Natural killer cell (primary cell): ENCODE measurements at regions not wholly inside any gene's neighbourhood (a gene's known extent, or its start where the extent isn't known, plus 50 kb on each side); places are given as distances from the start of the nearest gene placed in this dataset.

ENCODE experiments used
- ATAC-seq, 3 donors: fragments of 150-1000 bp in 2 of 3; fragments of 200-7000 bp in 1 of 3; cut with Tn5 transposase; 1 replicate in 1 of 3; 2 replicates in 2 of 3; pipeline ENCODE4 v1.10.0; 2021; ENCODE audit warnings: mild to moderate bottlenecking in 2 of 3, moderate library complexity in 2 of 3
- DNase-seq, 2 donors: peaks; one replicate each; pipeline versions ENCODE4 v3.0.0 to v3.0.0-alpha.2; 2013 to 2021; ENCODE audit warnings: mixed read lengths in 1 of 2
- H3K27ac ChIP-seq: one replicate; pipeline ENCODE4 v1.5.1; 2013; ENCODE audit warnings: mild to moderate bottlenecking, low read length
- H3K27me3 ChIP-seq: one replicate; pipeline ENCODE4 v1.6.1; 2013; ENCODE audit warnings: low read length; ENCODE audit not compliant: control insufficient read depth, insufficient read depth
- H3K36me3 ChIP-seq: one replicate; pipeline ENCODE4 v1.6.1; 2013; ENCODE audit warnings: low read length; ENCODE audit not compliant: control insufficient read depth, insufficient read depth
- H3K4me1 ChIP-seq: one replicate; pipeline ENCODE4 v1.6.1; 2013; ENCODE audit warnings: low read length; ENCODE audit not compliant: control insufficient read depth, insufficient read depth
- H3K4me3 ChIP-seq: one replicate; pipeline ENCODE4 v1.5.1; 2013; ENCODE audit warnings: low read length
- H3K9me3 ChIP-seq: one replicate; pipeline ENCODE4 v1.6.1; 2013; ENCODE audit warnings: low read length; ENCODE audit not compliant: control insufficient read depth, insufficient read depth
- H3K27ac Mint-ChIP-seq, 2 donors: one replicate each; pipeline ENCODE4 v1.8.0; 2022; ENCODE audit warnings: mild to moderate bottlenecking in 2 of 2, mixed read lengths in 2 of 2, moderate library complexity in 1 of 2
- H3K27me3 Mint-ChIP-seq, 2 donors: one replicate each; pipeline ENCODE4 v1.8.0; 2022; ENCODE audit warnings: low read depth in 2 of 2, mixed read lengths in 2 of 2
- H3K36me3 Mint-ChIP-seq: one replicate; pipeline ENCODE4 v1.8.0; 2022; ENCODE audit warnings: mixed read lengths
- H3K4me1 Mint-ChIP-seq, 2 donors: one replicate each; pipeline ENCODE4 v1.8.0; 2022; ENCODE audit warnings: mixed read lengths in 2 of 2
- H3K4me3 Mint-ChIP-seq: one replicate; pipeline ENCODE4 v1.8.0; 2022; ENCODE audit warnings: mild to moderate bottlenecking, moderate library complexity, mixed read lengths
- H3K9me3 Mint-ChIP-seq, 2 donors: one replicate each; pipeline ENCODE4 v1.8.0; 2022; ENCODE audit warnings: mixed read lengths in 2 of 2
- WGBS: methylation state at CpG from one replicate; pipeline ENCODE4 v1.1.7; 2013; ENCODE audit warnings: missing lambda C conversion rate; ENCODE audit not compliant: insufficient coverage; 5-methylcytosine and 5-hydroxymethylcytosine counted together
- intact Hi-C: fragments of 100-400 bp; cut with micrococcal nuclease; formaldehyde crosslinking; loops from one replicate; pipeline ENCODE4 v1.14.2; 2022
- TF ChIP-seq, protein P1 (sequence below): fragments of 200-600 bp; IDR thresholded peaks from one replicate; pipeline ENCODE4 v1.8.0; 2022; ENCODE audit warnings: antibody characterized with exemption

DNA sequence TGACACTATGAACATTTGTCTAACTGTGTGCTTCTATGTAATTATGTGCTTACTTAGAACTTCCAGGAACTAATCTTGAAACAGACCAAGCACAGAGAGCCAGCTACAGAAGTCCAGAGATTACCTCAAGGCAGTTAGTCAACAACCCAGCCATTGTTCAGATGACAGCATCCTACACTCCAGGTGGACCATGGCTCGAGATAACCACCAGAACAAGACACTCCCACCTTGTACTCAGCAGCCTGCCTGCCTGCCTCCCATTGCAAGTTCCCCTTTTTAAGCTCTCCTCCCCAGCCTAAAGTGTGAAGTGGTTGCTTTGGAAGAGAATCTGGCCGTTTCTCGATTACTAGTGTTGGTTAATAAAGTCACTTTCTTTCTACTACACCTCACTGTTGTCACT is 1080.6 kb upstream of the LRRN3 start:
- Mint-ChIP-seq H3K27me3 (no peaks in the 10 kb centered on the region), H3K36me3 (peaks cover 5% of the 10 kb centered on the region), H3K27ac (no peak overlapping the region), H3K4me1 (no peaks in the 10 kb centered on the region), H3K4me3 (no peak overlapping the region), H3K9me3 (peaks cover 13 to 17% of the 10 kb centered on the region in 2 donors)
- 10% methylated on average over 1 of the region's 3 CpGs for WGBS
- Histone ChIP-seq H3K27ac (no peak overlapping the region), H3K4me3 (no peak overlapping the region), H3K27me3 (no peaks in the 10 kb centered on the region), H3K36me3 (no peaks in the 10 kb centered on the region), H3K9me3 (no peaks in the 10 kb centered on the region), H3K4me1 (no peaks in the 10 kb centered on the region)
- TF ChIP-seq, protein P1, sequence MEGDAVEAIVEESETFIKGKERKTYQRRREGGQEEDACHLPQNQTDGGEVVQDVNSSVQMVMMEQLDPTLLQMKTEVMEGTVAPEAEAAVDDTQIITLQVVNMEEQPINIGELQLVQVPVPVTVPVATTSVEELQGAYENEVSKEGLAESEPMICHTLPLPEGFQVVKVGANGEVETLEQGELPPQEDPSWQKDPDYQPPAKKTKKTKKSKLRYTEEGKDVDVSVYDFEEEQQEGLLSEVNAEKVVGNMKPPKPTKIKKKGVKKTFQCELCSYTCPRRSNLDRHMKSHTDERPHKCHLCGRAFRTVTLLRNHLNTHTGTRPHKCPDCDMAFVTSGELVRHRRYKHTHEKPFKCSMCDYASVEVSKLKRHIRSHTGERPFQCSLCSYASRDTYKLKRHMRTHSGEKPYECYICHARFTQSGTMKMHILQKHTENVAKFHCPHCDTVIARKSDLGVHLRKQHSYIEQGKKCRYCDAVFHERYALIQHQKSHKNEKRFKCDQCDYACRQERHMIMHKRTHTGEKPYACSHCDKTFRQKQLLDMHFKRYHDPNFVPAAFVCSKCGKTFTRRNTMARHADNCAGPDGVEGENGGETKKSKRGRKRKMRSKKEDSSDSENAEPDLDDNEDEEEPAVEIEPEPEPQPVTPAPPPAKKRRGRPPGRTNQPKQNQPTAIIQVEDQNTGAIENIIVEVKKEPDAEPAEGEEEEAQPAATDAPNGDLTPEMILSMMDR = no peak
- no peak for DNase-seq
- ATAC-seq = no peak
- intact Hi-C loops = no loop called here

DNA sequence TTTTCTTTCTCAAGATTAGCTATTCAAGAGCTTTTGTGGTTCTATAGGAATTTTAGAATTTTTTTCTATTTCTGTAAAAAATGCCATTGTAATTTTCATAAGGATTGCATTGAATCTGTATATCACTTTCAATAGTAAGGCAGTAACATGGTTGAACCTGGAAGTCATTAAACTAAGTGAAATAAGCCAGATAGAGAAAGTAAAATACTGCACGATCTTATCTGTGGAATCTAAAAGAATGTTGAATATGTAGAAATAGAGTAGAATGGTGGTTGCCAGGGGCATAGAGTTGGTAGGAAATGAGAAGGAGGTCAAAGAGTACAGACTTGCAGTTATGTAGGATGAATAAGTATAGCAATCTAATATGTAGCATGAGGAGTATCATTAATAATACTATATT is 1073.5 kb upstream of the LRRN3 start:
- Histone ChIP-seq H3K27ac (no peak overlapping the region), H3K9me3 (peaks cover 3% of the 10 kb centered on the region), H3K36me3 (no peaks in the 10 kb centered on the region), H3K4me1 (no peaks in the 10 kb centered on the region), H3K27me3 (no peaks in the 10 kb centered on the region), H3K4me3 (no peak overlapping the region)
- Mint-ChIP-seq H3K4me3 (no peak overlapping the region), H3K4me1 (no peaks in the 10 kb centered on the region), H3K27me3 (no peaks in the 10 kb centered on the region), H3K27ac (no peak overlapping the region), H3K9me3 (peaks cover 15 to 37% of the 10 kb centered on the region in 2 donors), H3K36me3 (peaks cover 17% of the 10 kb centered on the region)
- ATAC-seq (no peak), DNase-seq (no peak)
- 93% methylated on average over 1 of the region's 1 CpG for WGBS
- intact Hi-C loops = no loop called here
- TF ChIP-seq, protein P1 = no peak

DNA sequence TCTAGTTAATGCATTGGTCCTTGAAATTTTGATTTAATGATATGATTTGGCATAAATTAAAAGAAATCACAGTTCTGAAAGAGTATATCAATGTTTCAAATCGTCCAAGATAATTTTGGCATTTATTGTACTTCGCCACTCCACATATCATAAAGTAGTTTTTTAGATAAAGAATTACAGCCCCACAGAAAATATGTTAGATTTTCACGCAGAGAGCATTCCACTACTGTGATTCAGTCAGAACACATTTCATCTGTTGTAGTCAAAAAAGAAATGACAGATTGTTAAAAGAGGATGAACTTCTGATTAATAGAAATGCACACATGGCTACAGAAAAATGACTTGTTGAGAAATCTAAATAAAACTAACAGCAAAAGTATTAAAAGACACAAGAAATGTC is 1063.5 kb upstream of the LRRN3 start:
- intact Hi-C loops = no loop called here
- TF ChIP-seq, protein P1 = no peak
- Histone ChIP-seq H3K27me3 (no peaks in the 10 kb centered on the region), H3K4me1 (no peaks in the 10 kb centered on the region), H3K4me3 (no peak overlapping the region), H3K36me3 (no peaks in the 10 kb centered on the region), H3K27ac (no peak overlapping the region), H3K9me3 (no peaks in the 10 kb centered on the region)
- Mint-ChIP-seq H3K4me1 (no peaks in the 10 kb centered on the region), H3K36me3 (no peaks in the 10 kb centered on the region), H3K27me3 (no peaks in the 10 kb centered on the region), H3K27ac (no peak overlapping the region), H3K4me3 (no peak overlapping the region), H3K9me3 (peaks cover 4 to 14% of the 10 kb centered on the region in 2 donors)
- ATAC-seq = no peak
- no CpG with 5 or more reads among the region's 3 CpGs for WGBS
- DNase-seq = no peak

DNA sequence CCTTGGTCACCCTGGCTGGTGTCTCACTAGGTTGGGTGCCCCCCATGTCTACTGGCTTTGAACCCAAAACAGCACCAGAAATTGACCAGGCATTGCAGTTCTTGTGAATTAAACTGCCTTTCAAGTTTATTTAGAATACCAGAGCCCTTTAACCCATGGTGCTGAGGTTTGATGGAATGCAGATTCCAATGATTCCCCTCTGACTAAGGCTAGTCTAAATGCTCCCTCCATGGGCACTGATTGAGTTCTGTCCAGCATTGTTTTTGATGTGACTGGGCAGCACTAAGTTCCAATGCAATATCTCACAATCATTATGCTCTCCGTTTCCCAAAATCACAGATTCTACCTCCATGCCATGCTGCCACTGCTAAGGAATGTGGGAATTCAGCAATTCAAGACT is 1047.4 kb upstream of the LRRN3 start:
- H3K27me3 Mint-ChIP-seq = no peaks in the 10 kb centered on the region
- Histone ChIP-seq H3K4me1 (no peaks in the 10 kb centered on the region), H3K27me3 (no peaks in the 10 kb centered on the region), H3K36me3 (no peaks in the 10 kb centered on the region), H3K4me3 (no peak overlapping the region), H3K9me3 (peaks cover 7% of the 10 kb centered on the region), H3K27ac (no peak overlapping the region)
- no peaks in the 10 kb centered on the region for H3K4me1 Mint-ChIP-seq
- H3K9me3 Mint-ChIP-seq = peaks cover 23 to 29% of the 10 kb centered on the region in 2 donors
- peaks cover 14% of the 10 kb centered on the region for H3K36me3 Mint-ChIP-seq
- intact Hi-C loops = no loop called here
- H3K27ac Mint-ChIP-seq = no peak overlapping the region
- no peak overlapping the region for H3K4me3 Mint-ChIP-seq
- DNase-seq = no peak
- ATAC-seq = no peak
- WGBS = 100% methylated on average over 1 of the region's 1 CpG
- TF ChIP-seq, protein P1 = no peak
